GM12874 (cell line): ENCODE measurements at regions not wholly inside any gene's neighbourhood (a gene's known extent, or its start where the extent isn't known, plus 50 kb on each side); places are given as distances from the start of the nearest gene placed in this dataset.

ENCODE experiments used
- TF ChIP-seq, protein P1 (sequence below): IDR thresholded peaks from 2 replicates; pipeline ENCODE4 v1.5.1; 2011; ENCODE audit warnings: low read depth, mild to moderate bottlenecking, control low read depth, low read length, moderate library complexity; ENCODE audit not compliant: insufficient read depth

DNA sequence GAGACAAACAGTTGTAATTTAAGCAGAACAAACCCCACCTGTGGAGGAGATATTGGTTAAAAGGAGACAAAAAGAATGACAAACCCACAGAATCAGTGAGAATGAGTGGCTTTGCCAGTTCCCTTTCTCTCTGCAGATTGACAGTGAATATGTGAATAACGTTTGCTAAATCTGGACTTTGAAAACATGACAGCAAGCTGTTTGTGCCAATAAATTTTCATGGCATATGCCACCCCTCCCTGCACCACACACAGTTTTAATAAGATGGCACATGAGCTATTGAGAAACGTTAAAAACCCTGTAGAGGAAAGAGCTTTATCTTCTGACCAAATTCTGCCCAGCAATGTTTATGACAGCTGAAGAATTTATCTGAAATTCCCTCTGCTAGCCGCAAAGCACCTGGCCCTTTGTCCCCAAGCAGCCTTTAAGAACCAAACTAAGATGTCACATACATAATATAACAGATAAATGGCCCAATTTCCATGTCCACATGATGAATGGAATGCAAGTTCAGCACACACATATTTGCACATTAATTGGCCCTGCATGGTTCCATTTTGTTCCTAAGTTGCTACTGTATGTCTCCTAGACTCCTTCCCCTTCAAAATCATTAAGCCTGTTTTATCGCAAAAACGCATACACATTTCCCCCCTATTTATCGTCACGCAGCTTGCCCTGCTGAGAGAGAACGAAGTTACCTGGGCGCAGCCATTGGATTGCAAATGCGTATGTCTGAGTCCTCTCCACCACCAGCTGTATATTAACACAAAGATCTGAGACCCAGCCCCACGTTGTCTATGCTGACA, 773.5 kb upstream of the EEF2KMT start:
- TF ChIP-seq, protein P1, sequence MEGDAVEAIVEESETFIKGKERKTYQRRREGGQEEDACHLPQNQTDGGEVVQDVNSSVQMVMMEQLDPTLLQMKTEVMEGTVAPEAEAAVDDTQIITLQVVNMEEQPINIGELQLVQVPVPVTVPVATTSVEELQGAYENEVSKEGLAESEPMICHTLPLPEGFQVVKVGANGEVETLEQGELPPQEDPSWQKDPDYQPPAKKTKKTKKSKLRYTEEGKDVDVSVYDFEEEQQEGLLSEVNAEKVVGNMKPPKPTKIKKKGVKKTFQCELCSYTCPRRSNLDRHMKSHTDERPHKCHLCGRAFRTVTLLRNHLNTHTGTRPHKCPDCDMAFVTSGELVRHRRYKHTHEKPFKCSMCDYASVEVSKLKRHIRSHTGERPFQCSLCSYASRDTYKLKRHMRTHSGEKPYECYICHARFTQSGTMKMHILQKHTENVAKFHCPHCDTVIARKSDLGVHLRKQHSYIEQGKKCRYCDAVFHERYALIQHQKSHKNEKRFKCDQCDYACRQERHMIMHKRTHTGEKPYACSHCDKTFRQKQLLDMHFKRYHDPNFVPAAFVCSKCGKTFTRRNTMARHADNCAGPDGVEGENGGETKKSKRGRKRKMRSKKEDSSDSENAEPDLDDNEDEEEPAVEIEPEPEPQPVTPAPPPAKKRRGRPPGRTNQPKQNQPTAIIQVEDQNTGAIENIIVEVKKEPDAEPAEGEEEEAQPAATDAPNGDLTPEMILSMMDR = no peak

DNA sequence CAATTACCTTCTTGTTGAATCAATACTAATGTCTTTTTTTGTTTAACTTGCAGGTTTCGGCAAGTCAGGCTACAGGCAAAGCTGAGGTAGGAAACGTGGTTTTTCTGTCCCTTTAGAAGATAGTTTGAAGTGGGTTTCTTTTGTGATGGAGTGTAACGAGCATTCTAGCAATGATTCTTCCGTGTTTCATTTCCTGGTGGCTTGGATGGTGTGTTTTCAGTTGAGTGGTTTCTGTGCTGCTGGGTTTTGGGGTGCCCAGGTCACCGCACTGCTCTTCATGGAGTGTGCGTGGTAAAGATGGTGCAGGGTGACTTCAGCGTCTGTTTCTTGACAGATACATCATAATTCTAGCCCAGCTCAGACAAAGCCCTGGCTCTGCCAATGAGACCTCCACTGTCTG, 769.7 kb upstream of the EEF2KMT start:
- TF ChIP-seq, protein P1 = no peak

DNA sequence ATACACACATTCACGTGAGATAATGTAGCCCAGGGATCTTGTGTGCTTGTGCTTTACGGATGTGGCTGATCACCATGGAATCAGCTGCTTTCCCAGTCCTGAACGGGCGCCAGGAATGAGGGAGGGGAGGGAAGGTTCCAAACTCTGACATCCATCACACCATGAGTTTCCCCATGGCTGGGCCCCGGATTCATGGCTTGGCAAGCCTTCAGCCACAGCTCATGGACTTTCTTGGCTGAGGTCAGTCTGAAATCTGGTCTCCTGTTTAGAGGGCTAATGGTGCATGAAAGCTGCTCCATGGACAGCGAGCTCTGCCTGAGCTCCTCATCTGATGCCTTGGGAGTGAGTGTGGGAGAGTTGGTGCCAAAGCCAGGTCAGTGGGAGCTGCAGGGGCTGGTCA, 767.6 kb upstream of the EEF2KMT start:
- TF ChIP-seq, protein P1 = no peak

DNA sequence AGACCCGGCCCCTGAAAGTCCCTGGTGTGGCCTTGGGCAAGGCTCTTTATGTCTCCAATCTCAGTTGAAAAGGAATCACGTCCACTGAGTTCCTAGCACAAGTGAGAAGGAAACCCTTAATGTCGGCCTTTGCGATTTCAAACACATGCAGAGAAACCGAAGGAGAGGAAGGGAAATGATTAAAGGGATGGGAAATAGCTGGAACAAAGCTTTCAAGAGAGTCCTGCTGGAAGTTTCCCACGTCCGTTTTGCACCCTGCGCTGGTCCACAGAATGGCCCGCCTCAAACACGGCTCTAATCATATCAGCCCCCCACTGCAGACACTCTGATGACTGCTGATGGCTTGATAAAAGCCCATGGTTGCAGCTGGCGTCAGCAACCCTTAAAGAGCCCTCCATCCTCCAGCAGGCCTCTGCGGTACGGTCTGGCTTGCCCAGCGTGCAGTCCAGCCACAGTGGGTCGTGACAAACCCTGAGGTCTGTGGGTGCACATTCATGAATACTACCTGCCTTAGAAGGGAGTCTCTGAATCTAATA, 765.5 kb upstream of the EEF2KMT start:
- TF ChIP-seq, protein P1 = no peak

DNA sequence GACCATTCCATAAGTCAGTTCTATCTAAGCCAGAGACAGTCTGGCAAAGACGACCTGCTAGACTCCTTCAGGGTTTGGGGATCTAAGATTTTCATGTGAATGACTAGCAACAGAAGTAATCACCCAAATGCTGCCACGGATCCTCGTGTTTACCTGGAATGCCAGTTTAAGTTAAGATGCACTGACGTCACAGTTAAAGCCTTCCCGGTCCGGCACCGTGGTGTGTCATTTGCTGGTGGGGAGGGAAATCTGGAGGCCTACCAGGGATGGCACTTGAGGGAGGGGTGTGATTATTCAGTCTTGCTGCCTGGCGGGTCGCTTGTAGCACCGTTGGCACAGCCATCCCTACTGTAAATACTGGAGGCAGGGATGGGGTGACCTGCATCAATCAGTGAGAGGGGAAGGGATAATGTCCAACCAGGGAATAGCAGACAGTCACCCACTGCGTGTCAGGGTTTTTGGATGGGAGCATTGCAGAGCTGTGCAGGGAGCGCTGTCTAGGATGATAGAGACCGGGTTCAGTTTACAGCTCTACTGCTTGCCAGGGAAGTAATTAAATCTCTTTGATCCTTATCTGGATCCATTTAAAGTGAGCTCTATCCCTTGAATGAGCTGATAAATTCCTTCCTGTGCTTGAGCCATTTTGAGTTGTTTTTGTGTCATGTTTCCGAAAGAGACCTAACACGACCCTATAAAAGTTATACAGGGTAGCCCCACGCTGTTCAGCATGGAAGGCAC, 764.7 kb upstream of the EEF2KMT start:
- TF ChIP-seq, protein P1 = no peak

DNA sequence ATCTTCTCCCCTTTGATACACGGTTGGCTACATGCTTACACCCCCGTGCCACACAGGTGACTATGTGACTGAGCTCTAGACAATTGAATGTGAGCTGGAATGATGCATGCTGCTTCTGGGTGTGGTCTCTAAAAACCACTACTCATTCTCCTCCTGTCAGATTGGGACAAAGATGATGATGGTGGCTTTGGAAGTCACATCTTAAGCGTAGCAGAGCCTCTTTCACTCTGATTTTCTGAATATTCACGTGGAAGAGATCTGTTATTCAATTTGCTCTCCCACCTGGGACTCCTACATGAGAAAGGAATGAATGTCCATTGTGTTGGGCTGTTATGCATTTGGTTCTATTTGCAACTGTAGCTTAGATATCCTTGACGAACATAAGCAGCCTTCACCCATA, 763.6 kb upstream of the EEF2KMT start:
- TF ChIP-seq, protein P1 = no peak

DNA sequence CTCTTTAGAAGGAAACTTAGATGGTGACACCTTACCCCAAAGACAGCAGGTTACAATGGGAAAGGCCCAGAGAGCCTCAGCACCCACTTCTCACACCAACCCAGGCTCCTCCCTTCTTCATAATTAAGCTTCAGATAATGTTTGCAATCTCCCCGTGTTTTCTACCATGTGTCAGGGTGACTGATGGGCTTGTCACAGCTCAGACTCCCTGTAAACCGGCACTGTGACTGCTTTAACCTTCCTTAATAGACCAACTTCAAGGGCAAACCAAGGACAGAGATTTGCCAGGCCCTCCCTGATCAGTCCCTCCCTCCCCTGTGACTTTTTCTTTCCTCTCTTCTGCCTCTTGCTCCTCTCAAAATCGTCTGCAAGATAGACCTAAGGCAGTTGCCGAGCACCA, 760.6 kb upstream of the EEF2KMT start:
- TF ChIP-seq, protein P1 = no peak
